Aorta (tissue), 5 donors: ENCODE measurements at regions not wholly inside any gene's neighbourhood (a gene's known extent, or its start where the extent isn't known, plus 50 kb on each side); places are given as distances from the start of the nearest gene placed in this dataset.
"Not testable (repeated sequence)": the region's sequence is repeated elsewhere in the genome, so short reads cannot be mapped to it uniquely, and the experiment has no call there.

ENCODE experiments used
- ATAC-seq: fragments of 200-7000 bp; cut with Tn5 transposase; one replicate; pipeline ENCODE4 v1.9.1; 2022; ENCODE audit warnings: moderate library complexity; ENCODE audit not compliant: low FRiP score
- DNase-seq, 2 donors: peaks; one replicate each; pipeline ENCODE4 v3.0.0-alpha.2; 2020
- H3K27ac ChIP-seq, 2 donors: one replicate each; pipeline ENCODE4 v1.5.1; 2013; ENCODE audit warnings: low read length in 2 of 2, mild to moderate bottlenecking in 2 of 2, moderate library complexity in 2 of 2, control low read depth in 1 of 2, inconsistent platforms in 1 of 2, low read depth in 1 of 2
- H3K27me3 ChIP-seq, 2 donors: one replicate each; pipeline ENCODE4 v1.6.1; 2013; ENCODE audit warnings: control low read depth in 1 of 2, low read length in 1 of 2, mild to moderate bottlenecking in 1 of 2, moderate library complexity in 1 of 2; ENCODE audit not compliant: insufficient read depth in 2 of 2, control insufficient read depth in 1 of 2
- H3K36me3 ChIP-seq, 2 donors: one replicate each; pipeline ENCODE4 v1.6.1; 2013; ENCODE audit warnings: control low read depth in 1 of 2, low read length in 1 of 2, mild to moderate bottlenecking in 1 of 2; ENCODE audit not compliant: insufficient read depth in 2 of 2, control insufficient read depth in 1 of 2
- H3K4me1 ChIP-seq, 2 donors: one replicate each; pipeline ENCODE4 v1.6.1; 2013; ENCODE audit warnings: low read length in 2 of 2, control low read depth in 1 of 2, mild to moderate bottlenecking in 1 of 2, moderate library complexity in 1 of 2; ENCODE audit not compliant: insufficient read depth in 2 of 2, control insufficient read depth in 1 of 2
- H3K4me3 ChIP-seq, 2 donors: one replicate each; pipeline ENCODE4 v1.5.1; 2013; ENCODE audit warnings: low read length in 2 of 2, control low read depth in 1 of 2, mild to moderate bottlenecking in 1 of 2
- H3K9me3 ChIP-seq: one replicate; pipeline ENCODE4 v1.6.1; 2013; ENCODE audit warnings: mild to moderate bottlenecking, low read length; ENCODE audit not compliant: control insufficient read depth
- WGBS, 2 donors: extraction: QIAGEN DNeasy Blood & Tissue Kit; methylation state at CpG; one replicate each; pipeline ENCODE4 v1.1.7; 2013; 5-methylcytosine and 5-hydroxymethylcytosine counted together
- intact Hi-C, 2 donors: fragments of 100-400 bp; cut with DNase I; formaldehyde crosslinking; loops; one replicate each; pipeline versions ENCODE4 v1.14.2 to v1.15.0; 2022
- donor health status: healthy with polysubstance abuse.
- donor health status: Bipolar disorder and iron deficiency.
- donor health status: DM: no; HTN: no; CAD: no.
- donor health status: DM: no; HTN: no; CAD: no.
- donor health status: DM: yes; HTN: yes; CAD: no.

DNA sequence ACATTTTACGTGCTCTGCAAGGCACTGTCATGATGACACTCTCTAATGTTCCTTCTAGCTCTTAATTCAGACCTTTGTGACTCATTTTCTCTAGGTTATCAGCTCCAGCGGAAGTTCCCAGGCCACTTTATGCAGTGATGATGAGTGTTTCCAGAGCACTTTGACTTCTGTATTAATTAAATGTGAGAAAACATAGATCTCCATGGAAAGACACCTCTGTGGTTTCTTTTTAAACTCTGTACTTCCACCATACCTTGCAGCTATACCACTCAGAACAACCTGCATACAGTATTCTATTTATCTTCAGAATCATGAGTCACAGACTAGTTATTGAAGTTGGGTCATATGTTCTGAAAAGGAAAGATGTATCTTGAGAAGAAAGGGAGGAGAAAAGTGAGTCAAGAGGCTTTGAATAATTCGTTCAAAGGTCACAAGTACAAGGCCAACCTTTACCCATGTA lies 175.6 kb upstream of the TENM4 start:
- intact Hi-C loops: no loop called here
- Histone ChIP-seq H3K4me3 (no peak overlapping the region), H3K9me3 (no peaks in the 10 kb centered on the region), H3K27me3 (no peaks in the 10 kb centered on the region), H3K4me1 (no peaks in the 10 kb centered on the region), H3K27ac (no peak overlapping the region), H3K36me3 (no peaks in the 10 kb centered on the region)
- DNase-seq (no peak), ATAC-seq (no peak)
- 85 to 86% methylated on average over 3 of the region's 3 CpGs for WGBS, 2 donors

DNA sequence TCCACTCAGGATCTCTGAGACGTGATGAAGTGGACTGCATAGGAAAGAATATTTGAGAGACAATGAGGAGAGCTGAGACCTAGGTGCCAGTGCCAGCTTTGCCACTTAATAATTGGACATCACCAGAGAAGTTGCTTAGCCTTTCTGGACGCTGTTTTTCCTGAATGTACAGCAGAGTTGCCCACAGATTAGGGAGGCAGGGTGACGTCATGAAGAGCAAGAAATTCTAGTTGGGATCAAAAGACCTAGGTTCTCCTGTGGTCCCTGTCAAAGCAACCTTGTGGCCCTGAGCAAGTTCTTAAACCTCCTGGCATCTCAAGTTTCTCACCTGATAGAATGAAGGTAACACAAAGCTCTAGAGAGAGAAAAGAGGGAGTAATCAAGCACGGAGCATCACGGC lies 174.6 kb upstream of the TENM4 start:
- intact Hi-C loops: no loop called here
- Histone ChIP-seq H3K4me3 (no peak overlapping the region), H3K36me3 (no peaks in the 10 kb centered on the region), H3K27me3 (no peaks in the 10 kb centered on the region), H3K9me3 (no peaks in the 10 kb centered on the region), H3K4me1 (no peaks in the 10 kb centered on the region), H3K27ac (no peak overlapping the region)
- ATAC-seq (no peak), DNase-seq (no peak)
- 77 to 84% methylated on average over 5 of the region's 5 CpGs for WGBS, 2 donors

DNA sequence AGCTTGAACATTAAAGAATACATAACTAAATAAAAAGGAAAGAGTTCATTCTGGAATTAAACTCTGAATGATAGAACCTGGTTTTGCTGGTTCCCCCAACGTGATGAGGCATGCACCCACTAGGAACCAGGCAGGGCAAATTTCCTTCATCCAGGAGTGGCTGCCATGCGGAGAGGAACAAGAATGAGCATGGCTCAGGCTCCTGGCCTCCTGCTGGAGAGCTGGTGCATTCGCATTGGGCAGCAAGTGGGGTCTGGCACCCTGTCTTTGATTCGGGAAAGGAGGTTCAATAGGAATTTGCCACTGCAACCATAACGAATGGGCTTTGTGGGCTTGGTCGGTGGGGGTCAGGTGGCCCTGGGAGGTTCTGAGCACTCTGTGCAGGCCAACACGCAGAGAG lies 169.8 kb upstream of the TENM4 start:
- ATAC-seq: no peak
- Histone ChIP-seq H3K27ac (no peak overlapping the region), H3K9me3 (no peaks in the 10 kb centered on the region), H3K4me1 (no peaks in the 10 kb centered on the region), H3K27me3 (no peaks in the 10 kb centered on the region), H3K36me3 (no peaks in the 10 kb centered on the region), H3K4me3 (no peak overlapping the region)
- WGBS, 2 donors: 92 to 94% methylated on average over 7 of the region's 7 CpGs
- intact Hi-C loops: no loop called here
- DNase-seq: no peak

DNA sequence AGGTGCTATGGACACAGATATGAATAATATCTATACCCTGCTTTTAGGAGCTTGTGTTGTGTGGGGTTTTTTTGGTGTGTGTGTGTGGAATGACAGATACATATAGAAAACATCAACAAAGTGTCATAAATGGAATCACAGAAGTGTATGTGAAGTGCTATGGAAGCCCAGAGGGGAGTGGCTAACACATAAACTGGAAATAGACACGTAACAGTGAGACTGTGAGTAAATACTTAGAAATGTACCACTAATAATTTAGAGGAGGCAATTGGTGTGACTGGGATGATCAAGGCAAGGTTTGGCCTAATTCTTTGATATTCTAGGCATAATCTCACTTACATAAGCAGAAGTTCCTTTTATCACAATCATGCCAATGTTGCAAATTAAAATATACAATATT lies 169.3 kb upstream of the TENM4 start:
- 65 to 66% methylated on average over 1 of the region's 1 CpG for WGBS, 2 donors
- Histone ChIP-seq H3K36me3 (no peaks in the 10 kb centered on the region), H3K27me3 (no peaks in the 10 kb centered on the region), H3K4me1 (no peaks in the 10 kb centered on the region), H3K9me3 (no peaks in the 10 kb centered on the region), H3K4me3 (no peak overlapping the region), H3K27ac (no peak overlapping the region)
- intact Hi-C loops: no loop called here
- ATAC-seq (no peak), DNase-seq (no peak)

DNA sequence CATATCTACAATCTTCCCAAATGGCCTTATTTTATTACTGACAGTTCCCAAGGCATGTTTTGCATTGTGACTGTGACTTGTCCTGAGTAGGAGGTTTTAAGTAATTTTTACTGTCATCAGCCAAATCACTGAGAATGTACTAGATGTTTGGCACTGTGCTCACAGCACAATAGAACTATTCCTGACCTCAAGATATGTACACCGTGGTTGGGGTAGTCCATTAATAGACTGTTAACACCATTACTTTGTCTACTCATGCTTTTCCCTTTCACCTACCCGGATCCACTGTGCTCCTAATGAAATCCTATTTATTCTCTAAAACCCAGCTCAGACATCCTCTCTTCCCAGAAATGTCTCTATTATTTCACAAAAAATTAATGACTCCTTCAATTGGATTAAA lies 168.7 kb upstream of the TENM4 start:
- no peak for DNase-seq
- no peaks in the 10 kb centered on the region for H3K36me3 ChIP-seq
- ATAC-seq: no peak
- H3K27me3 ChIP-seq: no peaks in the 10 kb centered on the region
- 21 to 28% methylated on average over 2 of the region's 2 CpGs for WGBS, 2 donors
- no peak overlapping the region for H3K27ac ChIP-seq
- H3K4me3 ChIP-seq: no peak overlapping the region
- no peaks in the 10 kb centered on the region for H3K4me1 ChIP-seq
- no peaks in the 10 kb centered on the region for H3K9me3 ChIP-seq
- intact Hi-C loops: no loop called here

DNA sequence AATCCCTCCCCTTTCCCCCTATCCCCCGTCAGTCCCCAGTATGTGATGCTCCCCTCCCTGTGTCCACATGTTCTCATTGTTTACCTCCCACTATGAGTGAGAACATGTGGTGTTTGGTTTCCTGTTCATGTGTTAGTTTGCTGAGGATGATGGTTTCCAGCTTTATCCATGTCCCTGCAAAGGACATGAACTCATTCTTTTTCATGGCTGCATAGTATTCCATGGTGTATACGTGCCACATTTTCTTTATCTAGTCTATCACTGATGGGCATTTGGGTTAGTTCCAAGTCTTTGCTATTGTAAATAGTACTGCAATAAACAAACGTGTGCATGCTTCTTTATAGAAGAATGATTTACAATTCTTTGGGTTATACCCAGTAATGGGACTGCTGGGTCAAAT lies 165.6 kb upstream of the TENM4 start:
- H3K4me3 ChIP-seq, H3K27me3 ChIP-seq, H3K4me1 ChIP-seq, ATAC-seq, H3K9me3 ChIP-seq, DNase-seq, H3K36me3 ChIP-seq, intact Hi-C loops, H3K27ac ChIP-seq: not testable (repeated sequence)
- 86 to 90% methylated on average over 3 of the region's 3 CpGs for WGBS, 2 donors

DNA sequence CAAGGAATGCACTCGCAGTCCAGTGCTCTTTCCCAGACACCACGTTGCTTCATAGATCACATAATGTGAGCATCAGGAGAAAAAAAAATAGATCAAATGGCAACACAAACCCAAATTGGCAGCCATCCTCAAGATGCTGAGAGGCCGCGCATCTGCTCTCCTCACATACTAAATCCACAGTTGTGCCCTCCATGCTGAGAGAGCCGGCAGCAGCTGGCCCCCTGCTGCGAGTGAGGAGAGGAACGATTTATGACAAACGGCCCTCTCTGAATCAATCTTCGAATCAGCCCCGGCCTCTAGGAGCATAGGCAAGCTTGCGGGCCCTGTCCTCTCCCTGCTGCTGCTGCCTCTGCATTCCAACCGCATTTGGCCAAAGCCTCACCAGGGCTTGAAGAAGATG lies 159.9 kb upstream of the TENM4 start:
- Histone ChIP-seq H3K36me3 (no peaks in the 10 kb centered on the region), H3K9me3 (peaks cover 2% of the 10 kb centered on the region), H3K27me3 (no peaks in the 10 kb centered on the region), H3K4me3 (no peak overlapping the region), H3K4me1 (no peaks in the 10 kb centered on the region), H3K27ac (no peak overlapping the region)
- DNase-seq: no peak
- WGBS, 2 donors: 40 to 61% methylated on average over 12 of the region's 12 CpGs
- intact Hi-C loops: no loop called here
- no peak for ATAC-seq

DNA sequence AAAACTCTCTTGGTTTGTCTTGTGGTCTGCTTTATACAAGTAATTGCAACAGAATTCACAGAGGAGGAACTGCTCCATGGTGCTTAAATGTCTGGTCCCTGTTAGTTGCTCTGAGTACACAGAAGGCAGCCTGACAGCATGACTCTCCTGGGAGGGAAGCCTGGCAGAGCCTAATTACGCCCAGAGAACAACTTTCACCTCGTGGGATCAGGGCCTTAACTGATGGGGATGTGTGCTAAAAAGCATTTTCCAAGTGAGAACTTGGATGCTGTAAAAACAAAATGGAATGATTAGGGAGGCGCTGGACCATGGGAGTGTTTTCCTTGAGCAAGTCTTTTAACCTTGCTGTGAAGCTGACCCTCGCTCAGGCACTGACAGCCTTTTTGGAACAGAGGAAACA lies 154.0 kb upstream of the TENM4 start:
- intact Hi-C loops: no loop called here
- peaks cover 0 to 2% of the 10 kb centered on the region in 2 donors for H3K4me1 ChIP-seq
- DNase-seq: no peak
- ATAC-seq: no peak
- H3K27me3 ChIP-seq: peaks cover 0 to 2% of the 10 kb centered on the region in 2 donors
- WGBS, 2 donors: 28 to 36% methylated on average over 4 of the region's 4 CpGs
- H3K27ac ChIP-seq: no peak overlapping the region
- no peaks in the 10 kb centered on the region for H3K36me3 ChIP-seq
- peaks cover 6% of the 10 kb centered on the region for H3K9me3 ChIP-seq
- no peak overlapping the region for H3K4me3 ChIP-seq

DNA sequence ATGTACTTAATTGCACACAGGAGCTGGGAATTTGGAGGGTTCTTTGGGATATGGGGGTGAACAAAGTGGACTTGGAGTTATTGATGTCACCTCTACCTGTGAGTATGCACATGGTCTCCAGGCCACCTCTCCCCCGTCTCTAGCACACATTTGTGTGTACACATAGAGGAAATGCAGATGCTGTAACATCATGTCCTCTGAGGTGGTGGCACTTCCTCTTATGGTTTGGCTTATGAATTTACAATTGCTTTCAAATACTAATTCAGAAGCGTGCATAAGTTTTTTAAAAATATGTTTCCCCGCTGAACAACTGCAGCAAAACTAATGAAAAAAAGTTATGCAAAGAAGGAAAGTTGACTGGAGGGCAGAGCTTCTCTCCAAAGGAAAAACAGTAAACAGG lies 152.0 kb upstream of the TENM4 start:
- ATAC-seq (no peak), DNase-seq (no peak)
- Histone ChIP-seq H3K27me3 (peaks cover 0 to 2% of the 10 kb centered on the region in 2 donors), H3K27ac (no peak overlapping the region), H3K4me1 (peaks cover 0 to 2% of the 10 kb centered on the region in 2 donors), H3K9me3 (peaks cover 4% of the 10 kb centered on the region), H3K36me3 (no peaks in the 10 kb centered on the region), H3K4me3 (no peak overlapping the region)
- WGBS, 2 donors: 73 to 86% methylated on average over 3 of the region's 3 CpGs
- intact Hi-C loops: no loop called here
